ENCODE measurements at regions not wholly inside any gene's neighbourhood (a gene's known extent, or its start where the extent isn't known, plus 50 kb on each side); places are given as distances from the start of the nearest gene placed in this dataset.

DNA sequence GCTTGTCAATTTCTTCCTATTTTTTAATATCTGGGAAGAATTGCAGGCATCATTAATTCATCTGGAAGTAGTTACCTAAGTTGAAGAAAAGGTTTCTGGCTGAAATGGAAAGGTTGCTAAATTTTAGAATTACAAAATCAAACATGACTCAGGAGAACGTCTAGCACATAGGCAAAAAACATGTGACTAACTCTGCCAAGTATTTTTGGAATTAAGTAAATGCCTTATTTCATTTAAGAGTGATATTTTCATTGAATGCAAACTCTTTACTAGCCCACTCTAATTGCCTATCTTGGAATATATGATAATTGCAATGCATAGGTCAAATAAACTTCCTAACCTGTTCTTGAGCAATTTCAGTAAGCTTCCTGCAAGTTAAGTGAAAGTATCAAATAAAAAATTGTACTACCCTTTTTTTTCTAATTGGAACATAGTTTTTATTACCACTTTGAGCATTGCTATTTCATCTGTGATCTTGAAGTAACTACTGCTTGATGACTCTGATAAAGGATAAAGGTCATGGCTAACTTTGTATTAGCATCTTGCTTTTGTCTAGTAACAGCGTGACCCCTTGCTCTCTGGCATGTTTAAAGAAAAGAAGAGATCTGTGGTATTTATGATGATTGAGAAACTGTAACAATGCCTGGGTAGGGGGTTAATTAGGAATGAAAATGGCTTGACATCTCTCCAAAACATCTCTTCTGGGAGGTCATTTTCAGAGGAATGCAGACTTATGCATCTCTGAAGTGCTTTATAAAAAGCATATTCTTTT, 208.3 kb upstream of the NCAM2 start:
- TF ChIP-seq, protein P1, sequence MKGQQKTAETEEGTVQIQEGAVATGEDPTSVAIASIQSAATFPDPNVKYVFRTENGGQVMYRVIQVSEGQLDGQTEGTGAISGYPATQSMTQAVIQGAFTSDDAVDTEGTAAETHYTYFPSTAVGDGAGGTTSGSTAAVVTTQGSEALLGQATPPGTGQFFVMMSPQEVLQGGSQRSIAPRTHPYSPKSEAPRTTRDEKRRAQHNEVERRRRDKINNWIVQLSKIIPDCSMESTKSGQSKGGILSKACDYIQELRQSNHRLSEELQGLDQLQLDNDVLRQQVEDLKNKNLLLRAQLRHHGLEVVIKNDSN (IDR thresholded peaks at IDR 0.05), result no peak
- TF ChIP-seq FOXM1 (IDR thresholded peaks at IDR 0.05; ENCODE audit: borderline replicate concordance, low read depth) (no peak), TCF12 (IDR thresholded peaks at IDR 0.05; ENCODE audit: low read depth) (no peak)
- TF ChIP-seq, protein P2, sequence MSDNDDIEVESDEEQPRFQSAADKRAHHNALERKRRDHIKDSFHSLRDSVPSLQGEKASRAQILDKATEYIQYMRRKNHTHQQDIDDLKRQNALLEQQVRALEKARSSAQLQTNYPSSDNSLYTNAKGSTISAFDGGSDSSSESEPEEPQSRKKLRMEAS (IDR thresholded peaks at IDR 0.05), result no peak
- TF ChIP-seq, protein P3, sequence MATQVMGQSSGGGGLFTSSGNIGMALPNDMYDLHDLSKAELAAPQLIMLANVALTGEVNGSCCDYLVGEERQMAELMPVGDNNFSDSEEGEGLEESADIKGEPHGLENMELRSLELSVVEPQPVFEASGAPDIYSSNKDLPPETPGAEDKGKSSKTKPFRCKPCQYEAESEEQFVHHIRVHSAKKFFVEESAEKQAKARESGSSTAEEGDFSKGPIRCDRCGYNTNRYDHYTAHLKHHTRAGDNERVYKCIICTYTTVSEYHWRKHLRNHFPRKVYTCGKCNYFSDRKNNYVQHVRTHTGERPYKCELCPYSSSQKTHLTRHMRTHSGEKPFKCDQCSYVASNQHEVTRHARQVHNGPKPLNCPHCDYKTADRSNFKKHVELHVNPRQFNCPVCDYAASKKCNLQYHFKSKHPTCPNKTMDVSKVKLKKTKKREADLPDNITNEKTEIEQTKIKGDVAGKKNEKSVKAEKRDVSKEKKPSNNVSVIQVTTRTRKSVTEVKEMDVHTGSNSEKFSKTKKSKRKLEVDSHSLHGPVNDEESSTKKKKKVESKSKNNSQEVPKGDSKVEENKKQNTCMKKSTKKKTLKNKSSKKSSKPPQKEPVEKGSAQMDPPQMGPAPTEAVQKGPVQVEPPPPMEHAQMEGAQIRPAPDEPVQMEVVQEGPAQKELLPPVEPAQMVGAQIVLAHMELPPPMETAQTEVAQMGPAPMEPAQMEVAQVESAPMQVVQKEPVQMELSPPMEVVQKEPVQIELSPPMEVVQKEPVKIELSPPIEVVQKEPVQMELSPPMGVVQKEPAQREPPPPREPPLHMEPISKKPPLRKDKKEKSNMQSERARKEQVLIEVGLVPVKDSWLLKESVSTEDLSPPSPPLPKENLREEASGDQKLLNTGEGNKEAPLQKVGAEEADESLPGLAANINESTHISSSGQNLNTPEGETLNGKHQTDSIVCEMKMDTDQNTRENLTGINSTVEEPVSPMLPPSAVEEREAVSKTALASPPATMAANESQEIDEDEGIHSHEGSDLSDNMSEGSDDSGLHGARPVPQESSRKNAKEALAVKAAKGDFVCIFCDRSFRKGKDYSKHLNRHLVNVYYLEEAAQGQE (IDR thresholded peaks at IDR 0.05; ENCODE audit: low read depth), result no peak
